ENCODE measurements at regions not wholly inside any gene's neighbourhood (a gene's known extent, or its start where the extent isn't known, plus 50 kb on each side); places are given as distances from the start of the nearest gene placed in this dataset.

GRCh38 chr4:140236654-140237169, 82.7 kb upstream of the MAML3 start (continued):
- TF ChIP-seq ESRRG (CRISPR knock-in tag; IDR thresholded peaks at IDR 0.05) (no peak), TCF4 (CRISPR knock-in tag; IDR thresholded peaks at IDR 0.05; ENCODE audit: borderline replicate concordance) (no peak), CSDC2 (CRISPR knock-in tag; IDR thresholded peaks at IDR 0.05) (no peak), ZNF70 (CRISPR knock-in tag; IDR thresholded peaks at IDR 0.05) (no peak), BACH2 (CRISPR knock-in tag; IDR thresholded peaks at IDR 0.05; ENCODE audit: borderline replicate concordance) (no peak), ZNF8 (CRISPR knock-in tag; IDR thresholded peaks at IDR 0.05) (no peak), PATZ1 (CRISPR knock-in tag; IDR thresholded peaks at IDR 0.05; ENCODE audit: borderline replicate concordance) (no peak), ARNTL (CRISPR knock-in tag; IDR thresholded peaks at IDR 0.05; ENCODE audit: borderline replicate concordance, low read depth) (no peak), OSR1 (CRISPR knock-in tag; IDR thresholded peaks at IDR 0.05) (no peak)

GRCh38 chr4:140234697-140235060, 80.7 kb upstream of the MAML3 start:
- no peak for ATAC-seq
- TF ChIP-seq PATZ1 (CRISPR knock-in tag; IDR thresholded peaks at IDR 0.05; ENCODE audit: borderline replicate concordance) (no peak), ARNTL (CRISPR knock-in tag; IDR thresholded peaks at IDR 0.05; ENCODE audit: borderline replicate concordance, low read depth) (no peak), ESRRG (CRISPR knock-in tag; IDR thresholded peaks at IDR 0.05) (no peak), CREB5 (CRISPR knock-in tag; IDR thresholded peaks at IDR 0.05; ENCODE audit: low read depth) (no peak), ZC3H10 (CRISPR knock-in tag; IDR thresholded peaks at IDR 0.05) (no peak), PPARA (CRISPR knock-in tag; IDR thresholded peaks at IDR 0.05; ENCODE audit: borderline replicate concordance) (no peak), ZNF70 (CRISPR knock-in tag; IDR thresholded peaks at IDR 0.05) (no peak), CSRNP3 (CRISPR knock-in tag; IDR thresholded peaks at IDR 0.05) (no peak), RARB (CRISPR knock-in tag; IDR thresholded peaks at IDR 0.05) (no peak), ZNF565 (CRISPR knock-in tag; conservative IDR thresholded peaks at IDR 0.05; ENCODE audit: low read depth) (no peak), ISL1 (CRISPR knock-in tag; IDR thresholded peaks at IDR 0.05) (no peak), ZNF8 (CRISPR knock-in tag; IDR thresholded peaks at IDR 0.05) (no peak), OSR1 (CRISPR knock-in tag; IDR thresholded peaks at IDR 0.05) (no peak), ZFP30 (CRISPR knock-in tag; IDR thresholded peaks at IDR 0.05) (no peak), TOX (CRISPR knock-in tag; IDR thresholded peaks at IDR 0.05; ENCODE audit: borderline replicate concordance) (no peak), POU6F1 (CRISPR knock-in tag; IDR thresholded peaks at IDR 0.05; ENCODE audit: borderline replicate concordance, low read depth) (no peak)

GRCh38 chr4:140233791-140234696, 80.1 kb upstream of the MAML3 start:
- TF ChIP-seq OSR1 (CRISPR knock-in tag; IDR thresholded peaks at IDR 0.05): no peak
- no peak for TF ChIP-seq RARB (CRISPR knock-in tag; IDR thresholded peaks at IDR 0.05)
- no peak for TF ChIP-seq ZNF565 (CRISPR knock-in tag; conservative IDR thresholded peaks at IDR 0.05; ENCODE audit: low read depth)
- no peak for TF ChIP-seq ZFP3 (CRISPR knock-in tag; IDR thresholded peaks at IDR 0.05)
- TF ChIP-seq ZC3H10 (CRISPR knock-in tag; IDR thresholded peaks at IDR 0.05): no peak
- no peak for TF ChIP-seq PATZ1 (CRISPR knock-in tag; IDR thresholded peaks at IDR 0.05; ENCODE audit: borderline replicate concordance)
- TF ChIP-seq ARNTL (CRISPR knock-in tag; IDR thresholded peaks at IDR 0.05; ENCODE audit: borderline replicate concordance, low read depth): no peak
- TF ChIP-seq GLIS3 (CRISPR knock-in tag; IDR thresholded peaks at IDR 0.05): no peak
- no peak for TF ChIP-seq CSRNP3 (CRISPR knock-in tag; IDR thresholded peaks at IDR 0.05)
- no peak for TF ChIP-seq BACH2 (CRISPR knock-in tag; IDR thresholded peaks at IDR 0.05; ENCODE audit: borderline replicate concordance)
- no peak for TF ChIP-seq ISL1 (CRISPR knock-in tag; IDR thresholded peaks at IDR 0.05)
- TF ChIP-seq ESRRG (CRISPR knock-in tag; IDR thresholded peaks at IDR 0.05): no peak
- no peak for TF ChIP-seq ZNF70 (CRISPR knock-in tag; IDR thresholded peaks at IDR 0.05)
- TF ChIP-seq ZFP30 (CRISPR knock-in tag; IDR thresholded peaks at IDR 0.05): no peak
- no peak for TF ChIP-seq CSDC2 (CRISPR knock-in tag; IDR thresholded peaks at IDR 0.05)
- TF ChIP-seq PPARA (CRISPR knock-in tag; IDR thresholded peaks at IDR 0.05; ENCODE audit: borderline replicate concordance): no peak
- TF ChIP-seq SNAI2 (CRISPR knock-in tag; IDR thresholded peaks at IDR 0.05): no peak

More at GRCh38 chr4:140233791-140234696, 80.1 kb upstream of the MAML3 start:
- ATAC-seq: 0 out of 3 replicates have a peak, but pooled peaks have one; percentile 11
